Embryonic facial prominence (tissue), 1 donor: ENCODE measurements at regions not wholly inside any gene's neighbourhood (a gene's known extent, or its start where the extent isn't known, plus 50 kb on each side); places are given as distances from the start of the nearest gene placed in this dataset.

Experiments
- DNase-seq: peaks from one replicate; pipeline ENCODE4 v3.0.0-alpha.2; 2016; ENCODE audit errors: extremely low spot score

DNA sequence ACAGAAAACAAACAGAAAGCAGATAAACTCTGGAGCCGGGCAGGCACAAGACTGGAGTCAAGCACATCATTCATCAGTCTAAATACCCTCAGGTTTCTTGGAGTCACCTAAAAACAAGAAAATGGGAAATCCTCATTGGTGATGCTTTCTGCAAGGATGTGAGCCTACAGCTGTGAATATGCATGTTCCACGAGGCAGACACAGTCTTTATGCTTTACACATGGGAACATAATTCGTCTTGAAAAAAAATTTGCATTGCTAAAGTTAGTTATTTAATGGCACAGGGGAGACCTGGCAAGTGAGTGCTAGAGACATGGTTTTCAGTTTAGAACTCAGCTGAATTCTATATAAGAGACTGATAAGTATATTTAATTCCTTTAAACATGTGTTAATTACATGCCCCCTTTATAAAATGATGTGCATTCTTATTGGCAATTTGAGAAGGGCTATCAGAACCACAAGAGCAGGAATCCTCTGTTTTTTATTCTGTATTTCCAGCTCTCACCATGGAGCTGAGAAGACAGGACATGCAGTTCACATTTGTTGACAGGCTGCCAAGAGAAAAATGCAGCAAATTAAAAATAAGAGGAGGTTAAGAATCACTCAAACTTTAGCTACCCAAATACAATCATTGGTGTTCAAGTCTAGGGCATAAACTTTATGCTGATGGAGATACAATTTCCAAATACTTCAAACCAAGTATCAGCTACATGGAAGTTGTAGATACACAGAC, 438.0 kb upstream of the MPDZ start:
- DNase-seq, result no peak

DNA sequence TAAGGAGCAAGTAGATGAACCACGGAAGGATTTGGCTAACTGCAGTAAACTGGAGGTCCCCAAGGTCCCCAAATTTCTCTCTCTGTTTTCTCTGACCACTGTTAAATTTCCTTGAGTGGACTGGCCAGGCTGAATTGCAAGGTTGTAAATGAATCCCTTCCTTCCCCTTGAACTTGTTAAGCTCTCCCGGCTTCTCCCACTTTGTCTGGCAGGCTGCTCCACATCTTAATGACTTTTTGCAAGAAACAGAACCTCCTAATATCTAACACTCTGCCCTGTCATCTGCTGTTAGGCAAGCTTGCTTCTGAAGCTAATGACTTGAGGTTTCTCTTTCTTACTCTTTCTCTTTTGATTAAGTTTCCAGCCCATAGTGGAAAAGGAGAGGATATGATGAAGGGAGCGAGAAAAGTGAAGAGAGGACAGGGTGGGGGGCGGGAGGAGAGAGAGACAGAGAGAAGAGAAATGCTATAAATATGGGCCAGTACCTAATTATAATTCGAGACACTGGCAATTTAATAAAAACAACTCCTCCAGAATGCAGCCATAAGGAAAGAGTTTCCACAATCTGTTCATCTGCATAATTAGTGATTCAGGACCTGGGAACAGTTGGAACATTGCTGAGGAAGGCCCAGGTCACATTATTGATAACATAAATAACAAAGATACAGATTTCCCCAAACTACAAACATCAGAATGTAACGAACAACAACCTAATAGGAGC, 437.3 kb upstream of the MPDZ start:
- DNase-seq, result no peak

DNA sequence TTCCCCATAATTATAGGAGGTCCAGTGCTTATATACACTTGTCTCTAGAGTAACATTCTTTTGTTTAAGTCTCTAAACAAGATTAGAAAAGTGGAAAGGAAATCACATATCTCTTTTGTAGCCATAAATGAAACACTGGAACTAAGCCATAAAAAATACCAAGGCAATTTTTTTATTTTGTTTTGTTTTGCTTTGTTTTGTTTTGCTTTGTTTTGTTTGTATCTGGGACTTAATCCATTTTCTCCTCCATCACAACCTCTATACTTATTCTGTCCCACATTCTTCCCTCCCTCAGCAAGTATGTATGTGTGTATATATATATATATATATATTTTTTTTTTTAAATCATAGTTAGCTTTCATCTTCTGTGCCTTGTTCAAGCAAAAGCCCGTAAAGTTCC, 436.6 kb upstream of the MPDZ start:
- no peak for DNase-seq

DNA sequence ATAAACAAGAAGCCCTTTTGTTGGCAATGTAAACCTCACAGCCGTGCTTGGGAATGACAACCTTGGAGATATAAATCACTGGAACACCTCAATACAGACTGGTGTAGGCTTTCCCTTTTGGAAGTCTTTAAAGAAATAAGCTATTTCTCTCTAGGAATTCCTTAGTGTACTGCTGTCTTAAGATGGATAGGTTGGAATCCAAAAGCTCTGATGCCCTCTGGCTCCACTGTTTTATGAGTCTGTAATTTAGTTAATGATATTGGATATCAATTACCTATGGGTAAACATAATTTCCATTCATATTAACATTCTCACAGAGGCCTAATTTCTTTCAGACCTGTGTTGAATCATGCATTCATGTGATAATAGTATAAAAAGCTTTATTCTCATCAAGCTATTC, 435.9 kb upstream of the MPDZ start:
- no peak for DNase-seq

DNA sequence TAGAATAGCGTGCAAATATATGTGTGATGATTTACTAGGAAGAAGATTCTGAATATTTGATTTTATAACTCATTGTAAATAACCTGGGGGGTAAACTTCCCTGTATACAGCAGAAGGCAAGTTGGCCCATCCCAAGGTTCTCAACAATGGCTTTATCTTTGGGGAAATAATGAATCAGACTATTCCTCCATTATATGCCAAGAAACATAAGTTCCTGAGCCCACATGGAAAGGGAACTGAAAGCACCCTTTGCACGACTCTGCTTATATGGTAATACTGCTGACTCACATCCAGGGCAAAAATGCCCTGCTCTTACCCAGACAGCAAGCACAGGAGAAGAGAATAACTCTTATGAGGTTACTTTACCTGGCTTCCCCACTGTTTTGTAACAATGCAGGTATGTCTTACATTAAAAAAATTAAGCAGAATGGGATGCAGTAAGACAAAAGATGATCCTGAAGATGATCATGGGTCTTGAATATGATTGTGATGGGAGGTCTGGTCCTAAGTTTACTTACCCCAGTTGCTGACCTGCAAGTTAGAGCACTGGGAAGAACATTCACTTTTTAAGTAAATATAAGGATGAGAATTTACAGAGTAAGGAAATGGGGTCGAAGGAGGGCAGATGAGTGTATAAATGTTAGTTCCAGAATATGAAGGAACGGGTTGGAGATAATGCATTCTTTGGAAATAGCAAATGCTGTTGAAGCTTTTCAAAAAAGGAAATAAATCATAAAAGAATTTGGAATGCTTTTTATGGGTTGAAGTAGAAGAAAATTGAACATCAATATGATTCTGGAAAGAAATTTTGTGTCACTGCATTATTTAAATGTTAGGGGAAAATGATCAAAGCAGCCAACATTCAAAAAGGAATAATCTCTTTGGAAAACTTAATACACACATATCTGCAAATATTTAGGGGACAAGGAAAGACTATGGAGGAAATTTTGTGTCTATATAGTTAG, 428.4 kb upstream of the MPDZ start:
- DNase-seq, result no peak

DNA sequence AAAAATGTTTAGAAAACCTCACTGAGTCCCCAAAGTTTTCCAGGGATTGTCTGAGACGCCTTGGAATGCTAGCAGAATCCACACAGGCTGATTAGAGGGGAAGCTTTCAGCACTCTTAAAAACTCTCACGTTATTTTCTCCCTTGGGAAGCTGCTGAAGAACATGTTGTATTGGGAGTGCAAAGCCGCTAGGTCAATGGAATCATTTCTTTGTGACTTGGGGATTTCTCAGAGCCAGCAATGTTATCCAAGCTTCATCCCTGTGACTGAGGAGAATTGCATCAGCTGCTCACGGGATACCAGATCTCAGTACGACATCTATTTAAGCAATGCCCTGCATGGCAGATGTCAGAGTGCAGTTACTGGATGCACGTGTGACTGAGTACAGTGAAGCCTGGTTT, 426.4 kb upstream of the MPDZ start:
- DNase-seq, result no peak

DNA sequence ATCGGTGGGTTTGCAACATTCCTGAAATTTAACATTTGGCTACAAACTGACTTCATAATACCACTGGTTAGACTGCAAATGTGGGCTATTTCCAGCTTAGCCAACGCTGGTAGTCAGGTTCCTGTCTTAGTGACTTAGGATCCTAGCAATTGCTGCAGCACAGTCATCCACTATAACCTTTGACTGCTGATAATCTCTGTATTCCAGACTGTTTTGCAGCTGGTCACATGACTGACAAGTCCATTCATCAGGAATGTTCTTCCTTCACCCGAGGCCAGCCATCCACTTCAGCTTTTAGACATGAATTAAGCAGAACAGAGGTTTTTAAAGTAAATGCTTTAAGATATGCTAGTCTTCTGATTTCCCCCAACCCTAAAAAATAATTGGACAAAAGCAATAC, 425.9 kb upstream of the MPDZ start:
- DNase-seq, result no peak

DNA sequence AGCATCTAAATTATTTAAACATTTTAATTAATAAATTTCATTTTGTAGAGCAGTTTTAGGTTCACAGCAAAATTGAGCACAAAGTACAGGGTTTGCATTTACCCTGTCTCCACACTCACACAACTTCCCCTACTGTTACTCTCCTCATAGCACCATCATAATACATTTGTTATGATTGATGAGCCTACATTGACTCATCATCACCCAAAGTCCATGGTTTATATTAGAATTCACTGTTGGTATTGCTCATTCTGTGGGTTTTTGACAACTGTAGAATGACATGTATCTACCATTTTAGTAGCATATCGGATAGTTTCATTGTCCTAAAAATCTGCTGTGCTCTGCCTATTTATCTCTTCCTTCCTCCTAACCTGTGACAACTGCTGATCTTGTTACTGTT, 411.1 kb upstream of the MPDZ start:
- no peak for DNase-seq

DNA sequence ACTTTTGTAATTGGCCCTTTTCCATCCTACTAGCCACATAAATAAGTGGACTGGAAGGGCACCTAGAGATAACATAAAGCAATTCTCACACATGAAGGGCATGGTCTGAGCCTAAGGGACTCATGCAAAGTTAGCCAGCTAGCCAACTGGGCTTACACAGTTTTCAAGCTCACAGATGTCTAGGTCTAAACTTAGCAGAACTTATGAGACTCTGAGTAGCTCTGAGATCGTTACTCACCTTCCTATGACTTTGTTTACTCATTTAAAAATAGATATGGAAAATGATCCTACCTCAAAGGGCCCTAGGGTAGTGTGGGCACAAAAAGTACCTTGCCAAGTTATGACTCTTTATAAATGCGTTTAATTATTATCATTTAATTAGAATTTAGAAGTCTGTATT, 410.4 kb upstream of the MPDZ start:
- no peak for DNase-seq

DNA sequence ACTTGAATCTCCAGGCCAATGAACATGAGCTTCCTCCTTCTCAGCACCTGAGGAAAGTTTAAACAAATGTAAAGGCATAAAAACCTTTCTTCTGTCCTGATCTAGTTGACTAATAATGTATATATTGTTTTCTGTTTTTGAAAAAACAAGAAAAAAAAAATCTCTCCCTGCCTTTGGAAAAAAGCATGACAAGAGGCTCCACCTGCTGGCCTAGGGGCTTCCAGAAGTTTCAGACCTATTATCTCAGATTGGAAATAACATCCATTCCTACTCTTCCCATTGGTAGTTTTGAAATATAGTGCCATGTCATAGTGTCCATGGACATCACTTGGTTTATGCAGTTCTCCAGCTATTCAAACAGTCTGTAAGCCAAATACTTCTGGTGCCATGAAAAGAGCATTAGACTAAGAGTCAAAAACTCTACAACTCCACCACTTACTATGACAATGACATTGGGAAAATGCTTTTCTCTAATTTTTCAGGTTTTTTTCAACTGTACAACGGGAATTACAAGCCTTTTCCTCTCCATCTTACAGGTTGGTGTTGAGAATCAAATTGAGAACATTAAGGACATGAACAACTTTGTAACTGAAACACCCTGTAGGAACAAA, 409.6 kb upstream of the MPDZ start:
- DNase-seq, result no peak

DNA sequence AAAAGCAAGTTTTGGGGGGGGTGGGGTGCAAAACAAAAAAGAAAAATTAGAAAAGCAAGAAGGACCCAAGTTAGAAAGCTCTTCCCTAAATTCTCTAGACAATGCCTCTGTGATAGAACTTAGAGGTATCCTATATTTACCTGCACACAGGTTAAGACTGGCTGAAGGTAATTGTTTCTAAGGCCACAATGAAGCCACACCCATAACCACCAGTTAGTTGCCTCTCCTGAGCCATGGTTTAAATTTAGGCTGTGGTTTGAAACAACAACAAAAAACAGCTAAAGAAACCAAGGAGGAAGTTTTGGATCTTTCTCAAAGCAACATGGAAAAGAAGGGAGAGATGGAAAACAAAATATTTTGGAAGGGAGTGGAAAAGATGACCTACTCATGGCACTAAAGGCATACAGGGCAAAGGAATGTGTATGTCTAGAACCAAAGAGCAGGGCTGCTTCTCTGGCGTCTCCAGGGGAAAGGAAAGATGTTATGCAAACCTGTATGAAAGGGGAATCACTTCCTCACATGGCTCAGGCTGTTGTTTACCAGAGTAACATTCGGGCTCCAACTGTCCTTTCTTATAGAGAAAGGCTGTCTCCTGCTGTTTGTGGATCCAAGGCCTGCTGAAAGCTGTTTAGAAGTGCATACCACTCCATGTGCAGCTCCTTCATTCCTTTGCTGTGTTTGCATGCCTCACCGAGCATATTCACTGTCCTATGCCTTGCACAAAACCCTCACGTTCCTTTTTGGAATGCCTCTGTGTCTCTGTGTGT, 408.9 kb upstream of the MPDZ start:
- no peak for DNase-seq

DNA sequence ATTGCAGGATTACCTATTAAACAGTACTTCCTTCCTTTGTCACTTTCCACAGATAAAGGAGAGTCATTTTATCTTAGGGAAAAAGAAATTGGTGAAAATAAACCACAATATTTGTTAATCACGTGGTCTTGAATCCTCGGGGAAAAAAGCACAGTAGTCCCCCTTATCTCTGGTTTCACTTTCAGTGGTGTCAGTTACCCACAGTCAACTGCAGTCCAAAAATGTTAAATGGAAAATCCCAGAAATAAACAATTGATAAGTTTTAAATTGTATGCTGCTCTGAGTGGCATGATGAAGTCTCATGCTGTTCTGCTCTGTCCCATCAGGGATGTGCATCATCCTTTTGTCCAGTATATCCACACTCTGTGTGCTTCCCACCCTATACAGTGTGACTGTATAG, 405.2 kb upstream of the MPDZ start:
- no peak for DNase-seq

DNA sequence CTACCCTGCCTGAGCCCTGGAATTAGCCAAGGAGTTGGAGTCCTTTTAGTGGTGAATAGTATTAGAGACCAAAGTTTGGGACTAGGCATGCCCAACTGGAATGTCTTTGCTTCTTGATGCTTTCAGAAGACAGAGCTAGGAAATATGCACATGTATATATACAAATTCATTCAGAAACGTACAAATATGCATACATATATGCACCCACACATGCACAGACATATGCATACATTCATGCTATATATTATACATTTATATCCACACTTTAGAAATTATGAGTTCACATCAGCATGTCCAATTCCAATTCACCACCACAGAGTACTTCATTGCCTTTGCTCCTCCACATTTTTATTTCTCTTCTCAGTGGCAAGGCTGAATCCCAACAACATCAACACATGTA, 398.3 kb upstream of the MPDZ start:
- no peak for DNase-seq

DNA sequence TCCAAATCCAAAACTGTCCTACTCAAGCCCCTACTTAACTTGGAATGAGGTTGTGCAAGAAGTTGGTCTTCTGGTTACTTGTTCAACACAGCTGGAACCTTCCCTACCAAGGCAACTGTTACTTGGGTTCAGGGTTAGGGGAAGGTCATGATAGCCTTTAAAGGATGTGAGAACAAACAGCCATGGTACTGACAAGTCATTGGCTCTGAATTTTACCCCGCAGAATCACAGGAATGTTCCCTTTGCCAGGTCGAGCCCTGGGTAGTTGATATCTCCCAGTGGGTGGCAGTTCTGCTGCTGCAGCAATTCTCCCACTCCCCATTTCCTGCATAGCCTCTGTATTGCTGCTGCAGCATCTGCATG, 396.1 kb upstream of the MPDZ start:
- no peak for DNase-seq

DNA sequence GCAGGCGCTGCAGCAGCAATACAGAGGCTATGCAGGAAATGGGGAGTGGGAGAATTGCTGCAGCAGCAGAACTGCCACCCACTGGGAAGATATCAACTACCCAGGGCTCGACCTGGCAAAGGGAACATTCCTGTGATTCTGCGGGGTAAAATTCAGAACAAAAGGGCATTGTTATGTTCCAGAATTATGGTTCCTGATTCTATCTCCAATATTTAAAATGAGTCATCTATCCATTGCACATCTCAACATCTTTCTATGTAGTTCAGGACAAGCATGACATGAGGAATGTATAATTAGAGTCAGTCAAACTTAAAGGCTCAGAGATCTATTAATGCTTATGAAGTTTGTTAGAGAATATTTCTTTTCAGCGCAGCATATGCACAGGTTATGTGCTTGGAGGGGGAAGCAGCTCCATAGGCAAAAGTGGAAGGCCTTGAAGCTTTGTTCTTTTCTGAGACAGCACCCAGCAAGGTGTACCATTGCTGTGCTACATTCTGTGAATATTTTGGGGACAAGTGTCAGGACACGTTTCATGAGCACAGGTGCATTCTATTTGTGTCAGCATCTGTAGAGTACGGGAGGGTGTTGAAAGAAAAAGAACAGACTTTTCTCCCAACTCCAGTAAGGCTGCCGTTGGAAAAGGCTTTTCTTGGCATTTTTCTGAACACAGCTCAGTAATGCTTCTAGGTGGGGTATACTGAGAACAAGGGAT, 395.6 kb upstream of the MPDZ start:
- DNase-seq, result no peak

DNA sequence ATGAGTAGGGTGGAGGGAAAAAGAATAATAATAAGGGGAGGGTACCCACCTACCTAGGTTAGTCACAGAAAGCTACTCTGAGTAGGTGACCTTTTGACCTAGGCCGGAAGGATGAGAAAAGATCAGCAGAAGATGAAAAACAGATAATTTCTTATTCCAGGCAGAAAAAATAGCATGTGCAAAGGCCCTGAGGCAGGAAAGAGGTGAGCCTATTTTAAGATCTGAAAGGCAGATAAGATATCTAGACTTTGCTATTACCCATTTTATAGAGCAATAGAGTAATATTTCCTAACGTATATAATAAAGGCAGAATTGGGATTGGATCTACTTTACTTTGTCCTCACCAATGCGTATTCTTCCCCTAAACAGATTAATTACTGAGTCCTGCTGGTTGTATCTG, 393.9 kb upstream of the MPDZ start:
- no peak for DNase-seq

DNA sequence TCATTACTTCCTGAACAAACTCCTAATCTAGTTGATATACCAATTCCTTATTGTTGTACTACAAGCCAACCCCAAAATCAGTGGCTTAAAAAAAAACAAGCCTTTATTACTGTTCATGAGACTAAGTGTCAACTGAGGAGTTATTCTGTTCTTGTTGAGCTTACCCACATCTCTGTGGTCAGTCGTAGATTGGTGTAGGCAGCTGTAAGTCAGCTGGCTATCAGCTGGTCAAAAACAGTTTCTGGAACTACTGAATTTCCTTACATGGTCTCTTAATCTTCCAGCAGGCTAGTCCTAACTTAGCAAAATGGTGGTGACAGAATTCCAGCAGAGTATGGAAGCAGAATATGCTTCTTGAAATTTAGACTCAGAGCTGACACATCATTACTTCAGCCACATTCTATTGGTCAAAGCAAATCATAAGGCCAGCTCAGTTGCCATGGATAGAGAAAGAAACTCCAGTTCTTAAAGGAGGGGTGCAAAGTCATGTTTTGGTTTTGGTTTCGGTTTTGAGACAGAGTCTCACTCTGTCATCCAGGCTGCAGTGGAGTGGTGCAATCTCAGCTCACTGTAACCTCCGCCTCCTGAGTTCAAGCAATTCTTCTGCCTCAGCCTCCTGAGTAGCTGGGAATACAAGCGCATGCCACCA, 386.1 kb upstream of the MPDZ start:
- no peak for DNase-seq

DNA sequence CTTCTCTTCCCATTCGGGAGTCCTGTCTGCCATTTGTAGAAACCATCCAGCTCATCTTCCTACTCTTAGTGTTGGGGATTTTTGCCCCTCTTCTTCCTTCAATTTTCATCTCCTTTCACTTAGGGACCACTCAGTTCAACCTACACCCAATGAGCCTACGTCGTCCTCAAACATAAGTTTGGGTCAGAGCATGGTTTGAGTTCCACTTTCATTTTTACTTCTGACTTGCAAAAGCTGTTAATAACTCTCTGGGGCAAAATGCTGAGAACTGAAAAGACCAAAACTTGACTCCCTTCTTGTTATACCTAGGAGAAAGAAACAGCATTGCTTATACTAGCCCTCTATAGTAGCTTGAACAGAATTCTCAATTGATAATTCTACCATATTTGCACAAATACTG, 381.5 kb upstream of the MPDZ start:
- no peak for DNase-seq

DNA sequence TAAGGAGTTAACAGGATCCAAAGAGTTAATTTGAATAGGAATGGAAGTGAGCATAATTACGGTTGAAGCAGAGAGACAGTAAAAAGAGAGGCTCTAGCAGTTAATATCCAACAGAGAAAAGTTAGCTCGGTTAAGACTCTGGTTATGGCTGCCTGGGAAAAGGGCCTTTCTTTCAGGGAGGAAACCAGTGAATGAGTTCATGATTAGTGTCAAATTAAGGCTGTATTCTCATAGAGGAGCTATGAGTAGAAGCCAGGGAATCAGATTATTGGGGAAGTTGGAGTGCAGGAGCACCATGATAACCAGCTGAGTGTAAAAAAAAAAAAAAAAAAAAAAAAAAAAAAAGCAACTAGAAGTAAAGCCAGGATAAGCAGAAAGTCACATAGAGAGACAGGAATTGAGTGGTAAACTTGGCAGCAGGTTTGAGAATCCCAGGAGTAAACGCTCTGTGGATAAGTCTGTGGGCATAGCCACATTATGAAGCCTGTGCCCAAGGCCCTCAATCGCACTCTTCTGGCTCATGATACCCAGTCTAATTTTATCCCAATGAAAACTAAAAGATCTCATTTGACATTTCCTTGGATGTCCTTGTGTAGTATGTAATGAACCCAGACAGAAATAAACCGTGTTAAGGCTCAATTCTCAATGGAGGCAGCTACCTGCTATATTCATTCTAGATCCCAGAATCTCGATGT, 372.6 kb upstream of the MPDZ start:
- no peak for DNase-seq

DNA sequence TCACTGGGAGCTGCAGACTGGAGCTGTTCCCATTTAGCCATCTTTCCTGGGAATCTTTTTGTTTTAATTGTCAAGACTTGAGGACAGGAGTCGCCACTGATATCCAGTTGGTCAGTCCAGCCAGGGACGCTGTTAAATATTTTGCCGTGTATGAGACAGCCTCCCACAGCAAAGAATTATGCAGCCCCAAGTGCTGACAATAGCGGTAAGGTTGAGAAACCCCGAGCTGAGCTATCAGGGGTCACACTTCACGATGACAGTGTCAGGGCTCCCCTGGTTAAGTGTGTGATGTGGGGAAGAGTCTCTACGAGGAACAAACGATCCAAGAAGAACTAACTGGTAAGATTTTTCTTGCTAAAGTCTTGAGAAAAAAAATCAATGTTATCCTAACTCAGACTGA, 372.0 kb upstream of the MPDZ start:
- no peak for DNase-seq
